GM23338 (cell line): ENCODE measurements at regions not wholly inside any gene's neighbourhood (a gene's known extent, or its start where the extent isn't known, plus 50 kb on each side); places are given as distances from the start of the nearest gene placed in this dataset.

Source experiments
- ATAC-seq: fragments of 200-7000 bp; cut with Tn5 transposase; 3 replicates; pipeline ENCODE4 v1.9.1; 2020
- DNase-seq: peaks from one replicate; pipeline ENCODE4 v3.0.0-alpha.2; 2015; ENCODE audit warnings: low spot score
- H2AFZ ChIP-seq: fragments of 200-600 bp; sonication (generic); 2 replicates; pipeline ENCODE4 v1.8.0; 2016; ENCODE audit warnings: antibody characterized with exemption, mild to moderate bottlenecking, moderate library complexity
- H3F3A ChIP-seq: fragments of 200-600 bp; sonication (generic); replicated peaks from 2 replicates; pipeline ENCODE4 v1.8.0; 2017; ENCODE audit warnings: antibody characterized with exemption, mixed run types, low read depth
- H3K27ac ChIP-seq: fragments of 200-600 bp; sonication (generic); 2 replicates; pipeline ENCODE4 v1.6.1; 2016; ENCODE audit warnings: low read depth
- H3K27me3 ChIP-seq: fragments of 200-600 bp; sonication (generic); 2 replicates; pipeline ENCODE4 v1.8.0; 2016; ENCODE audit warnings: mild to moderate bottlenecking, mixed run types, moderate library complexity; ENCODE audit not compliant: insufficient read depth
- H3K36me3 ChIP-seq: fragments of 200-600 bp; sonication (generic); 2 replicates; pipeline ENCODE4 v1.8.0; 2016; ENCODE audit warnings: mild to moderate bottlenecking; ENCODE audit not compliant: insufficient read depth
- H3K4me1 ChIP-seq: fragments of 200-600 bp; sonication (generic); 2 replicates; pipeline ENCODE4 v1.8.0; 2016; ENCODE audit warnings: mild to moderate bottlenecking, moderate library complexity; ENCODE audit not compliant: insufficient read depth
- H3K4me2 ChIP-seq: fragments of 200-600 bp; sonication (generic); 2 replicates; pipeline ENCODE4 v1.7.1; 2017; ENCODE audit warnings: mixed run types
- H3K4me3 ChIP-seq: fragments of 200-600 bp; sonication (generic); 2 replicates; pipeline ENCODE4 v1.6.1; 2016; ENCODE audit warnings: mixed run types
- H3K79me2 ChIP-seq: fragments of 200-600 bp; sonication (generic); replicated peaks from 2 replicates; pipeline ENCODE4 v1.8.0; 2017; ENCODE audit warnings: mild to moderate bottlenecking; ENCODE audit not compliant: insufficient read depth
- H3K9me2 ChIP-seq: fragments of 200-600 bp; sonication (generic); 2 replicates; pipeline ENCODE4 v1.8.0; 2017; ENCODE audit not compliant: insufficient read depth
- H4K20me1 ChIP-seq: fragments of 200-600 bp; sonication (generic); replicated peaks from 2 replicates; pipeline ENCODE4 v1.8.0; 2017; ENCODE audit warnings: mild to moderate bottlenecking; ENCODE audit not compliant: insufficient read depth
- H3K27ac Mint-ChIP-seq: 2 replicates; pipeline ENCODE4 v1.8.0; 2020; ENCODE audit warnings: inconsistent platforms, mild to moderate bottlenecking, moderate library complexity, mixed read lengths
- H3K27me3 Mint-ChIP-seq: 3 replicates; pipeline ENCODE4 v1.8.0; 2022; ENCODE audit warnings: low read depth, mild to moderate bottlenecking, moderate library complexity, mixed read lengths, inconsistent platforms; ENCODE audit not compliant: insufficient read depth, poor library complexity
- H3K36me3 Mint-ChIP-seq: 3 replicates; pipeline ENCODE4 v1.8.0; 2021; ENCODE audit warnings: low read depth, mild to moderate bottlenecking, inconsistent platforms, moderate library complexity, mixed read lengths
- H3K4me1 Mint-ChIP-seq: 3 replicates; pipeline ENCODE4 v1.8.0; 2020; ENCODE audit warnings: mild to moderate bottlenecking, inconsistent platforms, mixed read lengths
- H3K4me3 Mint-ChIP-seq: 3 replicates; pipeline ENCODE4 v1.8.0; 2021; ENCODE audit warnings: moderate library complexity, mild to moderate bottlenecking, inconsistent platforms, mixed read lengths
- H3K9me3 Mint-ChIP-seq: 3 replicates; pipeline ENCODE4 v1.8.0; 2020; ENCODE audit warnings: moderate library complexity, mild to moderate bottlenecking, inconsistent platforms, mixed read lengths
- EZH2 ChIP-seq: fragments of 200-600 bp; sonication (generic); IDR thresholded peaks from one replicate; pipeline ENCODE4 v1.8.0; 2017; ENCODE audit warnings: antibody characterized with exemption, mild to moderate bottlenecking, low read depth; ENCODE audit not compliant: unreplicated experiment
- EZH2phosphoT487 ChIP-seq: fragments of 200-600 bp; sonication (generic); IDR thresholded peaks from one replicate; pipeline ENCODE4 v1.8.1; 2018; ENCODE audit warnings: antibody characterized with exemption; ENCODE audit not compliant: unreplicated experiment
- POLR2AphosphoS5 ChIP-seq: IDR thresholded peaks from 2 replicates; pipeline ENCODE4 v1.6.1; 2016; ENCODE audit warnings: antibody characterized with exemption, low read depth
- STAT1 ChIP-seq: IDR thresholded peaks from one replicate; pipeline ENCODE4 v1.6.1; 2016; ENCODE audit warnings: antibody characterized with exemption; ENCODE audit not compliant: unreplicated experiment
- ZNF331 ChIP-seq: fragments of 250-450 bp; sonication (Bioruptor Pico); IDR thresholded peaks from 2 replicates; pipeline ENCODE4 v1.5.0; 2020; ENCODE audit warnings: low read depth, mild to moderate bottlenecking, moderate library complexity
- TF ChIP-seq, protein P1 (sequence below), 2 experiments: fragments of 200-600 bp in 1 of 2; sonication (generic) in 1 of 2; conservative IDR thresholded peaks; 2 replicates each; pipeline versions ENCODE4 v1.5.1 to v1.6.1; 2016 to 2017; ENCODE audit warnings: antibody characterized with exemption in 2 of 2, low read depth in 2 of 2, mild to moderate bottlenecking in 2 of 2, moderate library complexity in 1 of 2
- TF ChIP-seq, protein P2 (sequence below): IDR thresholded peaks from one replicate; pipeline ENCODE4 v1.6.1; 2018; ENCODE audit warnings: antibody characterized with exemption; ENCODE audit not compliant: unreplicated experiment
- TF ChIP-seq, protein P3 (sequence below): IDR thresholded peaks from 2 replicates; pipeline ENCODE4 v1.6.1; 2016; ENCODE audit warnings: antibody characterized with exemption

DNA sequence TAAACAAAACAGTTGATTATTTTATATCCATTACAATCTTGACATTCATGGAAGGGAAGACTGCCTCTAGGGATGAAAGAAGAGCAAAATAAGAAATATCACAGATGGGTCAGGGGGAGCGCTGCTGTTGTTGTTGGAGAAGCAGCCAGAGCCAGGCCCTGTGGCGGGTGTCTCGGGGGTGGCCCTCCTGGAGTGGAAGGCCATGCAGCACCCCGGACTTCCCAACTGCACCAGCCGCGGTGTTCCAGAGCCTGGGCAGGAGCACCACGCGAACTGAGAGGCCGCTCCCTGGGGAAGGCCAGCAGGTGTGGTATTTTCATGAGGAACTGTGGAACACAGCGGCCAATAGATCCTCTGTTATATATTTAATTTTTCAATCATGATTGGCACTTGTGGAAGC, 72.4 kb upstream of the VSTM2A start:
- H3K36me3 ChIP-seq, result no peaks in the 10 kb centered on the region
- no peak overlapping the region for H3K27ac ChIP-seq
- H3K9me2 ChIP-seq, result peaks cover 3% of the 10 kb centered on the region; the same call in 1 of the 2 replicates
- TF ChIP-seq, protein P1, sequence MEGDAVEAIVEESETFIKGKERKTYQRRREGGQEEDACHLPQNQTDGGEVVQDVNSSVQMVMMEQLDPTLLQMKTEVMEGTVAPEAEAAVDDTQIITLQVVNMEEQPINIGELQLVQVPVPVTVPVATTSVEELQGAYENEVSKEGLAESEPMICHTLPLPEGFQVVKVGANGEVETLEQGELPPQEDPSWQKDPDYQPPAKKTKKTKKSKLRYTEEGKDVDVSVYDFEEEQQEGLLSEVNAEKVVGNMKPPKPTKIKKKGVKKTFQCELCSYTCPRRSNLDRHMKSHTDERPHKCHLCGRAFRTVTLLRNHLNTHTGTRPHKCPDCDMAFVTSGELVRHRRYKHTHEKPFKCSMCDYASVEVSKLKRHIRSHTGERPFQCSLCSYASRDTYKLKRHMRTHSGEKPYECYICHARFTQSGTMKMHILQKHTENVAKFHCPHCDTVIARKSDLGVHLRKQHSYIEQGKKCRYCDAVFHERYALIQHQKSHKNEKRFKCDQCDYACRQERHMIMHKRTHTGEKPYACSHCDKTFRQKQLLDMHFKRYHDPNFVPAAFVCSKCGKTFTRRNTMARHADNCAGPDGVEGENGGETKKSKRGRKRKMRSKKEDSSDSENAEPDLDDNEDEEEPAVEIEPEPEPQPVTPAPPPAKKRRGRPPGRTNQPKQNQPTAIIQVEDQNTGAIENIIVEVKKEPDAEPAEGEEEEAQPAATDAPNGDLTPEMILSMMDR (conservative IDR thresholded peaks at IDR 0.05; ENCODE audit: low read depth in 2 of 2), result no peak
- TF ChIP-seq, protein P2, sequence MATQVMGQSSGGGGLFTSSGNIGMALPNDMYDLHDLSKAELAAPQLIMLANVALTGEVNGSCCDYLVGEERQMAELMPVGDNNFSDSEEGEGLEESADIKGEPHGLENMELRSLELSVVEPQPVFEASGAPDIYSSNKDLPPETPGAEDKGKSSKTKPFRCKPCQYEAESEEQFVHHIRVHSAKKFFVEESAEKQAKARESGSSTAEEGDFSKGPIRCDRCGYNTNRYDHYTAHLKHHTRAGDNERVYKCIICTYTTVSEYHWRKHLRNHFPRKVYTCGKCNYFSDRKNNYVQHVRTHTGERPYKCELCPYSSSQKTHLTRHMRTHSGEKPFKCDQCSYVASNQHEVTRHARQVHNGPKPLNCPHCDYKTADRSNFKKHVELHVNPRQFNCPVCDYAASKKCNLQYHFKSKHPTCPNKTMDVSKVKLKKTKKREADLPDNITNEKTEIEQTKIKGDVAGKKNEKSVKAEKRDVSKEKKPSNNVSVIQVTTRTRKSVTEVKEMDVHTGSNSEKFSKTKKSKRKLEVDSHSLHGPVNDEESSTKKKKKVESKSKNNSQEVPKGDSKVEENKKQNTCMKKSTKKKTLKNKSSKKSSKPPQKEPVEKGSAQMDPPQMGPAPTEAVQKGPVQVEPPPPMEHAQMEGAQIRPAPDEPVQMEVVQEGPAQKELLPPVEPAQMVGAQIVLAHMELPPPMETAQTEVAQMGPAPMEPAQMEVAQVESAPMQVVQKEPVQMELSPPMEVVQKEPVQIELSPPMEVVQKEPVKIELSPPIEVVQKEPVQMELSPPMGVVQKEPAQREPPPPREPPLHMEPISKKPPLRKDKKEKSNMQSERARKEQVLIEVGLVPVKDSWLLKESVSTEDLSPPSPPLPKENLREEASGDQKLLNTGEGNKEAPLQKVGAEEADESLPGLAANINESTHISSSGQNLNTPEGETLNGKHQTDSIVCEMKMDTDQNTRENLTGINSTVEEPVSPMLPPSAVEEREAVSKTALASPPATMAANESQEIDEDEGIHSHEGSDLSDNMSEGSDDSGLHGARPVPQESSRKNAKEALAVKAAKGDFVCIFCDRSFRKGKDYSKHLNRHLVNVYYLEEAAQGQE, result no peak
- TF ChIP-seq ZNF331 (CRISPR knock-in tag) (no peak), EZH2 (no peak), EZH2phosphoT487 (no peak)
- H3K4me2 ChIP-seq, result no peak overlapping the region
- Mint-ChIP-seq H3K4me1 (no peaks in the 10 kb centered on the region), H3K27me3 (peaks cover 2% of the 10 kb centered on the region), H3K36me3 (peaks cover 11% of the 10 kb centered on the region; the same call in 1 of the 3 replicates), H3K9me3 (peaks cover 16% of the 10 kb centered on the region), H3K27ac (no peak overlapping the region), H3K4me3 (no peak overlapping the region)
- H3K4me1 ChIP-seq, result no peaks in the 10 kb centered on the region
- H3F3A ChIP-seq, result no peaks in the 10 kb centered on the region
- no peak overlapping the region for H3K4me3 ChIP-seq
- H2AFZ ChIP-seq, result no peak overlapping the region
- no peaks in the 10 kb centered on the region for H3K27me3 ChIP-seq
- DNase-seq (no peak), ATAC-seq (no peak)
- H3K79me2 ChIP-seq, result no peaks in the 10 kb centered on the region
- H4K20me1 ChIP-seq, result no peaks in the 10 kb centered on the region

DNA sequence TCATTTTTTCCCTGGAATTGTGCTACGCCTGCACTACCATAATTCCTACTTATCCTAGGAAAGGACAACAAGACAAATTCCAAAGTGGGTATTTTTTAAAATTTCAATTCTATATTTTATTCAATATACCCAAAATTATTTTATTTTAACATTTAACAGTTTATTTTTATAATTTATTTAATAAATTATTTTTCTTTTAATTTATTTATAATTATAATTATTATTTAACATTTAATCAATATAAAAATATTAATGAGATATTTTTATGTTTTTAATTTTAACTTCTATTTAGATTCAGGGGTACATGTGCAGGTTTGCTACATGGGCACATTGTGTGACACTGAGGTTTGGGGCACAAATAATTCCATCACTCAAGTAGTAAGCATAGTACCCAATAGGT, 65.6 kb upstream of the VSTM2A start:
- Histone ChIP-seq H3K9me2 (peaks cover 3% of the 10 kb centered on the region; the same call in 1 of the 2 replicates), H3K27ac (no peak overlapping the region), H3K79me2 (no peaks in the 10 kb centered on the region), H2AFZ (no peak overlapping the region), H3K27me3 (no peaks in the 10 kb centered on the region), H3K4me2 (no peak overlapping the region), H4K20me1 (no peaks in the 10 kb centered on the region), H3K4me1 (no peaks in the 10 kb centered on the region), H3F3A (no peaks in the 10 kb centered on the region), H3K36me3 (no peaks in the 10 kb centered on the region), H3K4me3 (no peak overlapping the region)
- Mint-ChIP-seq H3K9me3 (0 out of 3 replicates have a peak, but pooled peaks cover 6% of the 10 kb centered on the region), H3K4me3 (no peak overlapping the region), H3K27ac (no peak overlapping the region), H3K36me3 (no peaks in the 10 kb centered on the region), H3K27me3 (peaks cover 1% of the 10 kb centered on the region), H3K4me1 (no peaks in the 10 kb centered on the region)
- DNase-seq, result no peak
- TF ChIP-seq EZH2, result no peak
- TF ChIP-seq STAT1, result no peak
- no peak for TF ChIP-seq POLR2AphosphoS5
- TF ChIP-seq, protein P3, sequence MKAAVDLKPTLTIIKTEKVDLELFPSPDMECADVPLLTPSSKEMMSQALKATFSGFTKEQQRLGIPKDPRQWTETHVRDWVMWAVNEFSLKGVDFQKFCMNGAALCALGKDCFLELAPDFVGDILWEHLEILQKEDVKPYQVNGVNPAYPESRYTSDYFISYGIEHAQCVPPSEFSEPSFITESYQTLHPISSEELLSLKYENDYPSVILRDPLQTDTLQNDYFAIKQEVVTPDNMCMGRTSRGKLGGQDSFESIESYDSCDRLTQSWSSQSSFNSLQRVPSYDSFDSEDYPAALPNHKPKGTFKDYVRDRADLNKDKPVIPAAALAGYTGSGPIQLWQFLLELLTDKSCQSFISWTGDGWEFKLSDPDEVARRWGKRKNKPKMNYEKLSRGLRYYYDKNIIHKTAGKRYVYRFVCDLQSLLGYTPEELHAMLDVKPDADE, result no peak
- no peak for ATAC-seq
